ENCODE measurements at regions not wholly inside any gene's neighbourhood (a gene's known extent, or its start where the extent isn't known, plus 50 kb on each side); places are given as distances from the start of the nearest gene placed in this dataset.

- no peak overlapping the region for H3K4me3 Mint-ChIP-seq
- POLR2A ChIA-PET = no interaction called here
- intact Hi-C loops (cut with micrococcal nuclease) = no loop called here
- CTCF ChIA-PET = no interaction called here
- no peaks in the 10 kb centered on the region for H3K27me3 Mint-ChIP-seq
- no peak overlapping the region for H3K27ac Mint-ChIP-seq
- ATAC-seq (no peak), DNase-seq (no peak)
- no peak for TF ChIP-seq CTCF (IDR thresholded peaks at IDR 0.05)
- no peaks in the 10 kb centered on the region for H3K4me1 Mint-ChIP-seq (ENCODE audit: low read depth)
- no peaks in the 10 kb centered on the region for H3K36me3 Mint-ChIP-seq (ENCODE audit: low read depth)
- peaks cover 1% of the 10 kb centered on the region for H3K9me3 Mint-ChIP-seq
These were observed 1766.1 kb upstream of the C9orf72 start for GRCh38 chr9:29339387-29339786.

DNA sequence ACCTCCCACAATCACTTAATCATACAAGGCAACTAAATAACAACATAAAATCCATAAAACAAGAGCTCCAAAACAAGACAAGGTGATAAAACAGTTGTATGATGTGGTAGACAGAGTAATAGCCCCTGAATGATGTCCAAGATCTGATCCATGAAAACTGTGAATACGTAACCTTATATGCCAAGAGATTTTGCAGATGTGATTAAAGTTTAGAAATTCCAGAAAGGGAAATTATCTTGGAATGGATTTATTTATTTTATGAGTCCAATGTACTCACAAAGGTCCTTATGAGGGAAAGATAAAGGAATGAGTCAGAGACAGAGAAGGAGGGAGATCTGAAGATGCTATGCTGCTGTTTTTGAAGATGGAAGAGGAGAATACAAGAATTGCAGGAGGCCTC, 1775.7 kb upstream of the C9orf72 start:
- ATAC-seq (no peak), DNase-seq (no peak)
- POLR2A ChIA-PET = no interaction called here
- no peak for TF ChIP-seq CTCF (IDR thresholded peaks at IDR 0.05)
- no peak overlapping the region for H3K27ac Mint-ChIP-seq
- no peak overlapping the region for H3K4me3 Mint-ChIP-seq
- CTCF ChIA-PET = no interaction called here
- intact Hi-C loops (cut with micrococcal nuclease) = no loop called here
- no peaks in the 10 kb centered on the region for H3K4me1 Mint-ChIP-seq (ENCODE audit: low read depth)
- peaks cover 2% of the 10 kb centered on the region for H3K9me3 Mint-ChIP-seq
- no peaks in the 10 kb centered on the region for H3K27me3 Mint-ChIP-seq
- no peaks in the 10 kb centered on the region for H3K36me3 Mint-ChIP-seq (ENCODE audit: low read depth)

GRCh38 chr9:29389421-29389820, 1816.1 kb upstream of the C9orf72 start:
- ChIA-PET CTCF (no interaction called here), POLR2A (no interaction called here)
- ATAC-seq (no peak), DNase-seq (no peak)
- H3K4me1 Mint-ChIP-seq (ENCODE audit: low read depth) = no peaks in the 10 kb centered on the region
- H3K36me3 Mint-ChIP-seq (ENCODE audit: low read depth) = no peaks in the 10 kb centered on the region
- no peaks in the 10 kb centered on the region for H3K27me3 Mint-ChIP-seq
- H3K27ac Mint-ChIP-seq = no peak overlapping the region
- TF ChIP-seq CTCF (IDR thresholded peaks at IDR 0.05) = no peak
- peaks cover 2% of the 10 kb centered on the region for H3K9me3 Mint-ChIP-seq
- intact Hi-C loops (cut with micrococcal nuclease) = no loop called here
- no peak overlapping the region for H3K4me3 Mint-ChIP-seq

GRCh38 chr9:29390859-29391258, 1817.6 kb upstream of the C9orf72 start:
- intact Hi-C loops (cut with micrococcal nuclease) = no loop called here
- TF ChIP-seq CTCF (IDR thresholded peaks at IDR 0.05) = no peak
- Mint-ChIP-seq H3K4me1 (ENCODE audit: low read depth) (no peaks in the 10 kb centered on the region), H3K27ac (no peak overlapping the region), H3K9me3 (no peaks in the 10 kb centered on the region), H3K4me3 (no peak overlapping the region), H3K27me3 (no peaks in the 10 kb centered on the region), H3K36me3 (ENCODE audit: low read depth) (no peaks in the 10 kb centered on the region)
- DNase-seq (no peak), ATAC-seq (no peak)
- ChIA-PET CTCF (no interaction called here), POLR2A (no interaction called here)

DNA sequence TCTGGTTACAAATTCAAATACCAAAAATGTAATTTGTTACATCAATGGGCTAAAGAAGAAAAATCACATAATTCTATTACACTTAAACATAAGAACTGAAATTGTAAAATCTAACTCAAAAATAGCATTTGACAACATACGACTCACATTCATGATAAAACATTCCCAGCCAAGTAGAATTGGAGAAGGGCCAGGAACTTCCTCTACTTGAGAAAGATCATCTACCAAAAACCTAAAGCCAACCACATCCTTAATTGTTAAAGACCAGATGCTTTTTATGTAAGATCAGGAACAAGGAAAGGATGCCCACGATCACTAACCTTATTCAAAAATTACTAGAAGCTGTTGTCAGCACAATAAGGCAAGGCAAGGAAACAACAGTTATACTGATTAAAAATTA, 1819.8 kb upstream of the C9orf72 start:
- no peak for DNase-seq
- no peaks in the 10 kb centered on the region for H3K9me3 Mint-ChIP-seq
- H3K4me1 Mint-ChIP-seq (ENCODE audit: low read depth) = no peaks in the 10 kb centered on the region
- no peaks in the 10 kb centered on the region for H3K27me3 Mint-ChIP-seq
- ChIA-PET POLR2A (no interaction called here), CTCF (no interaction called here)
- intact Hi-C loops (cut with micrococcal nuclease) = no loop called here
- TF ChIP-seq CTCF (IDR thresholded peaks at IDR 0.05) = no peak
- H3K27ac Mint-ChIP-seq = no peak overlapping the region
- no peak overlapping the region for H3K4me3 Mint-ChIP-seq
- ATAC-seq = no peak
- H3K36me3 Mint-ChIP-seq (ENCODE audit: low read depth) = no peaks in the 10 kb centered on the region
